ENCODE measurements at regions not wholly inside any gene's neighbourhood (a gene's known extent, or its start where the extent isn't known, plus 50 kb on each side); places are given as distances from the start of the nearest gene placed in this dataset.
"Not testable (repeated sequence)": the region's sequence is repeated elsewhere in the genome, so short reads cannot be mapped to it uniquely, and the experiment has no call there.

- Mint-ChIP-seq H3K27ac (no peak overlapping the region), H3K27me3 (ENCODE audit: insufficient read depth) (no peaks in the 10 kb centered on the region), H3K4me1 (peaks cover 16% of the 10 kb centered on the region), H3K9me3 (peaks cover 38% of the 10 kb centered on the region), H3K4me3 (no peak overlapping the region), H3K36me3 (ENCODE audit: low read depth) (peaks cover 16% of the 10 kb centered on the region)
- H3K27me3 ChIP-seq (ENCODE audit: control insufficient read depth, insufficient read depth, low read length, poor library complexity, severe bottlenecking) = no peaks in the 10 kb centered on the region
- no peak for TF ChIP-seq CTCF (conservative IDR thresholded peaks at IDR 0.05)
- WGBS, 2 experiments (ENCODE audit: insufficient coverage in 1 of 2, insufficient read length in 1 of 2) = 93 to 100% methylated on average over 1 to 3 of the region's 3 CpGs
- no peak for DNase-seq
- H3K4me1 ChIP-seq (ENCODE audit: control insufficient read depth, insufficient read depth, low read length) = no peaks in the 10 kb centered on the region
- no peak overlapping the region for H3K4me3 ChIP-seq (ENCODE audit: low read length)
- H3K36me3 ChIP-seq (ENCODE audit: control insufficient read depth, insufficient read depth, low read length) = no peaks in the 10 kb centered on the region
- H3K9ac ChIP-seq (ENCODE audit: extremely low read depth, low read length, poor library complexity, severe bottlenecking) = no peak overlapping the region
- H3K9me3 ChIP-seq (ENCODE audit: control insufficient read depth, low read length) = peaks cover 44% of the 10 kb centered on the region
- no peak overlapping the region for H3K27ac ChIP-seq (ENCODE audit: low read depth, low read length)
Measured at GRCh38 chr5:126027149-126027548, 396.1 kb upstream of the GRAMD2B start.

- H3K4me3 Mint-ChIP-seq = no peak overlapping the region
- no peaks in the 10 kb centered on the region for H3K4me1 ChIP-seq (ENCODE audit: control insufficient read depth, insufficient read depth, low read length)
- H3K27me3 Mint-ChIP-seq (ENCODE audit: insufficient read depth) = no peaks in the 10 kb centered on the region
- no peak overlapping the region for H3K27ac ChIP-seq (ENCODE audit: low read depth, low read length)
- TF ChIP-seq CTCF (conservative IDR thresholded peaks at IDR 0.05) = no peak
- H3K36me3 Mint-ChIP-seq (ENCODE audit: low read depth) = peaks cover 14% of the 10 kb centered on the region
- WGBS, 2 experiments (ENCODE audit: insufficient coverage in 1 of 2, insufficient read length in 1 of 2) = 96% methylated on average over 2 of the region's 2 CpGs; no CpG with 5 or more reads in 1 of the 2 experiments
- peaks cover 17% of the 10 kb centered on the region for H3K4me1 Mint-ChIP-seq
- H3K9me3 ChIP-seq (ENCODE audit: control insufficient read depth, low read length) = peaks cover 44% of the 10 kb centered on the region
- no peak overlapping the region for H3K27ac Mint-ChIP-seq
- peaks cover 33% of the 10 kb centered on the region for H3K9me3 Mint-ChIP-seq
- H3K9ac ChIP-seq (ENCODE audit: extremely low read depth, low read length, poor library complexity, severe bottlenecking) = no peak overlapping the region
- no peak overlapping the region for H3K4me3 ChIP-seq (ENCODE audit: low read length)
- no peaks in the 10 kb centered on the region for H3K36me3 ChIP-seq (ENCODE audit: control insufficient read depth, insufficient read depth, low read length)
- DNase-seq = no peak
- H3K27me3 ChIP-seq (ENCODE audit: control insufficient read depth, insufficient read depth, low read length, poor library complexity, severe bottlenecking) = no peaks in the 10 kb centered on the region
Measured at GRCh38 chr5:126027652-126028051, 395.6 kb upstream of the GRAMD2B start.

GRCh38 chr5:126028336-126028735, 394.9 kb upstream of the GRAMD2B start:
- no peak for TF ChIP-seq CTCF (conservative IDR thresholded peaks at IDR 0.05)
- Mint-ChIP-seq H3K9me3 (peaks cover 30% of the 10 kb centered on the region), H3K27me3 (ENCODE audit: insufficient read depth) (no peaks in the 10 kb centered on the region), H3K36me3 (ENCODE audit: low read depth) (peaks cover 14% of the 10 kb centered on the region), H3K4me1 (peaks cover 18% of the 10 kb centered on the region), H3K27ac (no peak overlapping the region), H3K4me3 (no peak overlapping the region)
- Histone ChIP-seq H3K9me3 (ENCODE audit: control insufficient read depth, low read length) (peaks cover 45% of the 10 kb centered on the region), H3K4me3 (ENCODE audit: low read length) (no peak overlapping the region), H3K27ac (ENCODE audit: low read depth, low read length) (no peak overlapping the region), H3K36me3 (ENCODE audit: control insufficient read depth, insufficient read depth, low read length) (no peaks in the 10 kb centered on the region), H3K9ac (ENCODE audit: extremely low read depth, low read length, poor library complexity, severe bottlenecking) (no peak overlapping the region), H3K27me3 (ENCODE audit: control insufficient read depth, insufficient read depth, low read length, poor library complexity, severe bottlenecking) (no peaks in the 10 kb centered on the region), H3K4me1 (ENCODE audit: control insufficient read depth, insufficient read depth, low read length) (no peaks in the 10 kb centered on the region)
- no peak for DNase-seq
- WGBS, 2 experiments (ENCODE audit: insufficient coverage in 1 of 2, insufficient read length in 1 of 2) = 88 to 93% methylated on average over 1 to 2 of the region's 2 CpGs

DNA sequence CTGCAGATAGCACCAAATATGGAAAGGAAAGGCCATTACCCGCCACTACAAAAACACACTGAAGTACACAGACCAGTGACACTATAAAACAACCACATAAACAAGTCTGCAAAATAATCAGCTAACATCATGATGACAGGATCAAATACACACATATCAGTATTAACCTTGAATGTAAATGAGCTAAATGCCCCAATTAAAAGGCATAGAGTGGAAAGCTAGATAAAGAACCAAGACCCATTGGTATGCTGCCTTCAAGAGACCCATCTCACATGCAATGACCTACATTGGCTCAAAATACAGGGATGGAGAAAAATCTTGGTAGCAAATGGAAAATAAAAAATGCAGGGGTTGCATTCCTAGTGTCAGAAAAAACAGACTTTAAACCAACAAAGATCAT, 393.9 kb upstream of the GRAMD2B start:
- H3K27ac ChIP-seq (ENCODE audit: low read depth, low read length); H3K4me3 Mint-ChIP-seq; H3K27me3 ChIP-seq (ENCODE audit: control insufficient read depth, insufficient read depth, low read length, poor library complexity, severe bottlenecking); H3K27ac Mint-ChIP-seq; H3K27me3 Mint-ChIP-seq (ENCODE audit: insufficient read depth); H3K4me1 ChIP-seq (ENCODE audit: control insufficient read depth, insufficient read depth, low read length); DNase-seq; H3K36me3 ChIP-seq (ENCODE audit: control insufficient read depth, insufficient read depth, low read length); H3K9ac ChIP-seq (ENCODE audit: extremely low read depth, low read length, poor library complexity, severe bottlenecking): not testable (repeated sequence)
- H3K4me3 ChIP-seq (ENCODE audit: low read length) = peak overlapping the region; percentile 14
- Mint-ChIP-seq H3K4me1 (peaks cover 18% of the 10 kb centered on the region), H3K9me3 (peaks cover 34% of the 10 kb centered on the region), H3K36me3 (ENCODE audit: low read depth) (peaks cover 16% of the 10 kb centered on the region)
- WGBS, 2 experiments (ENCODE audit: insufficient coverage in 1 of 2, insufficient read length in 1 of 2) = 89% methylated on average over 1 of the region's 1 CpG; no CpG with 5 or more reads in 1 of the 2 experiments
- peaks cover 52% of the 10 kb centered on the region for H3K9me3 ChIP-seq (ENCODE audit: control insufficient read depth, low read length)
